GM12892 (cell line): ENCODE measurements at regions not wholly inside any gene's neighbourhood (a gene's known extent, or its start where the extent isn't known, plus 50 kb on each side); places are given as distances from the start of the nearest gene placed in this dataset.

ENCODE experiments used
- DNase-seq: peaks from one replicate; pipeline ENCODE4 v3.0.0; 2011; ENCODE audit not compliant: insufficient read length
- FAIRE-seq: peaks from 2 replicates; lab custom pipeline; 2011; peaks lifted over from hg19 to GRCh38; lab: Jason Lieb, UNC
- POLR2A ChIP-seq: IDR thresholded peaks from 2 replicates; pipeline ENCODE4 v1.6.1; 2011; ENCODE audit warnings: low read depth, low read length, control low read depth
- POLR2AphosphoS5 ChIP-seq: IDR thresholded peaks from 2 replicates; pipeline ENCODE4 v1.6.1; 2011; ENCODE audit warnings: low read depth, low read length, control low read depth
- TAF1 ChIP-seq: IDR thresholded peaks from 2 replicates; pipeline ENCODE4 v1.6.1; 2011; ENCODE audit warnings: low read depth, mild to moderate bottlenecking, control low read depth, low read length, borderline replicate concordance

GRCh38 chr3:104610730-104611652 lies 755.7 kb upstream of the ALCAM start:
- no peak for TF ChIP-seq TAF1
- no peak for TF ChIP-seq POLR2AphosphoS5
- no peak for TF ChIP-seq POLR2A
- FAIRE-seq (no peak), DNase-seq (no peak)

- FAIRE-seq: no peak
- TF ChIP-seq POLR2A (no peak), TAF1 (no peak), POLR2AphosphoS5 (no peak)
- no peak for DNase-seq
Measured at GRCh38 chr3:104612218-104612617, 754.5 kb upstream of the ALCAM start.

- no peak for FAIRE-seq
- DNase-seq: no peak
- TF ChIP-seq TAF1 (no peak), POLR2A (no peak), POLR2AphosphoS5 (no peak)
Measured at GRCh38 chr3:104614564-104614963, 752.1 kb upstream of the ALCAM start.

GRCh38 chr3:104628185-104628789 lies 738.4 kb upstream of the ALCAM start:
- FAIRE-seq: no peak

GRCh38 chr3:104629038-104629437 lies 737.7 kb upstream of the ALCAM start:
- FAIRE-seq (no peak), DNase-seq (no peak)

More at GRCh38 chr3:104628185-104628789, 738.4 kb upstream of the ALCAM start:
- peak; percentile 6 for DNase-seq
- no peak for TF ChIP-seq TAF1
- TF ChIP-seq POLR2AphosphoS5: no peak
- no peak for TF ChIP-seq POLR2A

GRCh38 chr3:104631254-104631653 lies 735.5 kb upstream of the ALCAM start:
- FAIRE-seq: no peak
- DNase-seq: no peak
- TF ChIP-seq POLR2A: no peak
- TF ChIP-seq TAF1: no peak
- no peak for TF ChIP-seq POLR2AphosphoS5

More at GRCh38 chr3:104629038-104629437, 737.7 kb upstream of the ALCAM start:
- no peak for TF ChIP-seq TAF1
- no peak for TF ChIP-seq POLR2AphosphoS5
- TF ChIP-seq POLR2A: no peak

GRCh38 chr3:104632521-104632920 lies 734.2 kb upstream of the ALCAM start:
- TF ChIP-seq POLR2A: no peak
- no peak for TF ChIP-seq TAF1
- TF ChIP-seq POLR2AphosphoS5: no peak
- FAIRE-seq: no peak
- DNase-seq: no peak

GRCh38 chr3:104632947-104633346 lies 733.8 kb upstream of the ALCAM start:
- DNase-seq (no peak), FAIRE-seq (no peak)
- TF ChIP-seq TAF1 (no peak), POLR2A (no peak), POLR2AphosphoS5 (no peak)

- TF ChIP-seq TAF1: no peak
- no peak for TF ChIP-seq POLR2A
- no peak for TF ChIP-seq POLR2AphosphoS5
- DNase-seq: no peak
- no peak for FAIRE-seq
Measured at GRCh38 chr3:104635872-104636580, 730.7 kb upstream of the ALCAM start.

- no peak for FAIRE-seq
- no peak for TF ChIP-seq POLR2AphosphoS5
- TF ChIP-seq POLR2A: no peak
- TF ChIP-seq TAF1: no peak
- no peak for DNase-seq
Measured at GRCh38 chr3:104642827-104643226, 723.9 kb upstream of the ALCAM start.

GRCh38 chr3:104646196-104646595 lies 720.5 kb upstream of the ALCAM start:
- no peak for TF ChIP-seq TAF1
- no peak for TF ChIP-seq POLR2AphosphoS5
- TF ChIP-seq POLR2A: no peak
- DNase-seq: no peak
- no peak for FAIRE-seq
